CD8-positive, alpha-beta memory T cell (primary cell): ENCODE measurements at regions not wholly inside any gene's neighbourhood (a gene's known extent, or its start where the extent isn't known, plus 50 kb on each side); places are given as distances from the start of the nearest gene placed in this dataset.

Experiments
- CTCF ChIA-PET: fragments of 350-600 bp; sonication (Branson Sonifier 250); formaldehyde crosslinking; loops from one replicate; lab custom pipeline; 2021; ENCODE audit warnings: antibody characterized with exemption; lab: Charles Lee
- POLR2A ChIA-PET: fragments of 350-600 bp; sonication (Branson Sonifier 250); formaldehyde crosslinking; loops from one replicate; lab custom pipeline; 2021; ENCODE audit warnings: antibody characterized with exemption; lab: Charles Lee
- DNase-seq, 5 donors: peaks; one replicate each; pipeline versions ENCODE4 v3.0.0 to v3.0.0-alpha.2; 2020 to 2022; ENCODE audit warnings: mixed read lengths in 1 of 5
- H3K27ac ChIP-seq: one replicate; pipeline ENCODE4 v1.7.0; 2013; ENCODE audit warnings: low read depth, mild to moderate bottlenecking, low read length, moderate library complexity
- H3K27me3 ChIP-seq: 2 replicates; pipeline ENCODE4 v1.7.0; 2013; ENCODE audit warnings: low read length, mild to moderate bottlenecking; ENCODE audit not compliant: insufficient read depth, poor library complexity, severe bottlenecking
- H3K36me3 ChIP-seq: 2 replicates; pipeline ENCODE4 v1.7.0; 2013; ENCODE audit warnings: mild to moderate bottlenecking, low read length, moderate library complexity; ENCODE audit not compliant: insufficient read depth
- H3K4me1 ChIP-seq: 2 replicates; pipeline ENCODE4 v1.7.0; 2013; ENCODE audit warnings: mild to moderate bottlenecking, low read length, moderate library complexity; ENCODE audit not compliant: insufficient read depth
- H3K4me3 ChIP-seq: 2 replicates; pipeline ENCODE4 v1.7.0; 2013; ENCODE audit warnings: mild to moderate bottlenecking, low read length
- H3K9me3 ChIP-seq: 2 replicates; pipeline ENCODE4 v1.7.0; 2013; ENCODE audit warnings: mild to moderate bottlenecking, low read length
- H3K27ac Mint-ChIP-seq, 8 donors: one replicate each; pipeline ENCODE4 v1.8.0; 2020 to 2021; ENCODE audit warnings: mixed read lengths in 8 of 8, mild to moderate bottlenecking in 6 of 8, inconsistent platforms in 3 of 8, moderate library complexity in 3 of 8
- H3K27me3 Mint-ChIP-seq, 2 donors: one replicate each; pipeline ENCODE4 v1.8.0; 2020 to 2021; ENCODE audit warnings: mixed read lengths in 2 of 2, mild to moderate bottlenecking in 1 of 2, moderate library complexity in 1 of 2
- H3K36me3 Mint-ChIP-seq, 3 donors: one replicate each; pipeline ENCODE4 v1.8.0; 2020 to 2021; ENCODE audit warnings: mixed read lengths in 3 of 3, inconsistent platforms in 1 of 3, mild to moderate bottlenecking in 1 of 3
- H3K4me1 Mint-ChIP-seq, 3 donors: one replicate each; pipeline ENCODE4 v1.8.0; 2020 to 2021; ENCODE audit warnings: mixed read lengths in 3 of 3, inconsistent platforms in 1 of 3, mild to moderate bottlenecking in 1 of 3
- H3K4me3 Mint-ChIP-seq, 7 donors: one replicate each; pipeline ENCODE4 v1.8.0; 2020 to 2021; ENCODE audit warnings: mixed read lengths in 7 of 7, mild to moderate bottlenecking in 6 of 7, moderate library complexity in 4 of 7, inconsistent platforms in 2 of 7
- H3K9me3 Mint-ChIP-seq, 5 donors: one replicate each; pipeline ENCODE4 v1.8.0; 2020 to 2022; ENCODE audit warnings: mixed read lengths in 5 of 5, mild to moderate bottlenecking in 3 of 5, moderate library complexity in 2 of 5, inconsistent platforms in 1 of 5

DNA sequence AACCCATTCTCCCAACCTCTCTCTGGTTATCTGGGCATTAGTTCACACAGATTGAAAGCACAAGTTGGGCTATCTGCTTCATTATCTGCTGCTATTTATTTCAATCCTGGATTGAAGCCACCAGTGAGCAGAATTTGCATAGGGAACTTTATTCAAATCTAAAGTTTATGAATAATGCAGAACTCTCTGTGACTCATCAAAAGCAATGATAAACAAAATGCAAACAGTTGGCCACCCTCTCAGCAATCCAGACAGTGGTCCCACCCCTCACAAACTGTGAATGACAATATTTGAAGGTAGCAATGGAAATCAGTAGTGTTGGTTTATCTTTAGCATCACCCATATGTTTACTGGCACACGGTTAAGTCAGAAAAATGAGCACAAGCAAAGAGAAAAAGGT lies 106.8 kb upstream of the TMEM178A start:
- H3K27ac ChIP-seq = no peak overlapping the region
- Mint-ChIP-seq H3K4me1 (no peaks in the 10 kb centered on the region), H3K9me3 (peaks cover 21 to 27% (median 22%) of the 10 kb centered on the region in 5 donors), H3K27me3 (peaks cover 1 to 4% of the 10 kb centered on the region in 2 donors), H3K4me3 (no peak overlapping the region), H3K36me3 (peaks cover 0 to 26% (median 0%) of the 10 kb centered on the region in 3 donors), H3K27ac (no peak overlapping the region)
- ChIA-PET POLR2A (no interaction called here), CTCF (no interaction called here)
- H3K9me3 ChIP-seq = no peaks in the 10 kb centered on the region
- no peak for DNase-seq
- H3K4me1 ChIP-seq = no peaks in the 10 kb centered on the region
- H3K36me3 ChIP-seq = no peaks in the 10 kb centered on the region
- no peak overlapping the region for H3K4me3 ChIP-seq
- H3K27me3 ChIP-seq = no peaks in the 10 kb centered on the region

- H3K4me3 Mint-ChIP-seq = no peak overlapping the region
- H3K27ac Mint-ChIP-seq = no peak overlapping the region
- Histone ChIP-seq H3K4me3 (no peak overlapping the region), H3K9me3 (no peaks in the 10 kb centered on the region), H3K4me1 (no peaks in the 10 kb centered on the region), H3K27me3 (no peaks in the 10 kb centered on the region), H3K27ac (no peak overlapping the region), H3K36me3 (no peaks in the 10 kb centered on the region)
- ChIA-PET POLR2A (no interaction called here), CTCF (no interaction called here)
- H3K9me3 Mint-ChIP-seq = peaks cover 25 to 51% (median 37%) of the 10 kb centered on the region in 5 donors
- DNase-seq = no peak
- H3K36me3 Mint-ChIP-seq = peaks cover 0 to 34% (median 0%) of the 10 kb centered on the region in 3 donors
- H3K4me1 Mint-ChIP-seq = no peaks in the 10 kb centered on the region
- H3K27me3 Mint-ChIP-seq = peaks cover 3 to 7% of the 10 kb centered on the region in 2 donors
Measured at GRCh38 chr2:39563572-39563971, 102.1 kb upstream of the TMEM178A start.

DNA sequence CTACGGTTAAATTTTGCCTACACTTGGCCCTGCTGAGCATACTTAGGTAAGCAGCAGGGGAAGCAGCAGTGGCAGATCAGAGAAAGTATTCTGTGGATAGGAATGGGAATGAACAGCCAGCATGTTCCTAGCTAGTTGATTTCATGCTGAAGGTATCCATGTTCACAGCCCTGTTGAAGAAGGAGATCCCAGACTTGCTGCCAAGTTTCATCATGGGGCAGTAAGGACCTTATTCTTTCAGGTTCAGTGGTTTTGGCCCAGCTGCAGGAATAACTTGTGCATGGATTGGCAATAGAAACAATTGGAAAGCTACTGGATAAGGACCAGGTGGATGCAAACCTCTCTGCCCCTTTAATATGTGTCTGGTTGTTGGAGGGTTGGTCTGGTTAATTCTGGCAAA lies 98.2 kb upstream of the TMEM178A start:
- Histone ChIP-seq H3K4me3 (no peak overlapping the region), H3K27ac (no peak overlapping the region), H3K27me3 (no peaks in the 10 kb centered on the region), H3K36me3 (no peaks in the 10 kb centered on the region), H3K9me3 (no peaks in the 10 kb centered on the region), H3K4me1 (no peaks in the 10 kb centered on the region)
- POLR2A ChIA-PET = no interaction called here
- H3K9me3 Mint-ChIP-seq = peaks cover 17 to 38% (median 29%) of the 10 kb centered on the region in 5 donors
- no peak overlapping the region for H3K27ac Mint-ChIP-seq
- CTCF ChIA-PET = no interaction called here
- H3K27me3 Mint-ChIP-seq = peaks cover 2 to 4% of the 10 kb centered on the region in 2 donors
- H3K4me3 Mint-ChIP-seq = no peak overlapping the region
- no peak for DNase-seq
- peaks cover 0 to 20% (median 0%) of the 10 kb centered on the region in 3 donors for H3K36me3 Mint-ChIP-seq
- no peaks in the 10 kb centered on the region for H3K4me1 Mint-ChIP-seq

DNA sequence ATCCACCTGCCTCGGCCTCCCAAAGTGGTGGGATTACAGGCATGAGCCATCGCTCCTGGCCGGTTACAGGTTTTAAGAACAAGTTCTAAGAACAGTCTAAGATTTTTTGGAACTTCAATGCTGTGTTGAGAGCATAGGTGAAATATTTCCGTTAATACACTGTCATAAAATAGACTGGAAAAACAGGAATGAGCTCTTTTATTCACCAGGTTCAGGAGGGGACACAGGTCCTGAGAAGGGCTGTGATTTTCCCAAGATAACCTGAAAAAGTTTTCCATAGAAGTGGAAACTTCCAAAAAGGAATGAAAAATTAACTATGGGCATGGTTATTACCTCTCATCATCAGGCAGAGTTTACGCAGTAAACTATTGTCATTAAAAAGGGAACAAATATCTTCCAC lies 97.6 kb upstream of the TMEM178A start:
- no peaks in the 10 kb centered on the region for H3K27me3 ChIP-seq
- H3K4me3 ChIP-seq = no peak overlapping the region
- POLR2A ChIA-PET = no interaction called here
- no peaks in the 10 kb centered on the region for H3K4me1 Mint-ChIP-seq
- H3K27ac Mint-ChIP-seq = no peak overlapping the region
- no peak overlapping the region for H3K27ac ChIP-seq
- no peaks in the 10 kb centered on the region for H3K36me3 ChIP-seq
- H3K9me3 Mint-ChIP-seq = peaks cover 11 to 32% (median 23%) of the 10 kb centered on the region in 5 donors
- peaks cover 2 to 4% of the 10 kb centered on the region in 2 donors for H3K27me3 Mint-ChIP-seq
- peaks cover 0 to 17% (median 0%) of the 10 kb centered on the region in 3 donors for H3K36me3 Mint-ChIP-seq
- H3K9me3 ChIP-seq = no peaks in the 10 kb centered on the region
- H3K4me1 ChIP-seq = no peaks in the 10 kb centered on the region
- no peak overlapping the region for H3K4me3 Mint-ChIP-seq
- no peak for DNase-seq
- CTCF ChIA-PET = no interaction called here

GRCh38 chr2:39568561-39569006 lies 97.1 kb upstream of the TMEM178A start:
- Mint-ChIP-seq H3K4me1 (no peaks in the 10 kb centered on the region), H3K4me3 (no peak overlapping the region), H3K27me3 (peaks cover 2 to 4% of the 10 kb centered on the region in 2 donors), H3K27ac (no peak overlapping the region), H3K36me3 (peaks cover 0 to 13% (median 0%) of the 10 kb centered on the region in 3 donors), H3K9me3 (peaks cover 7 to 27% (median 20%) of the 10 kb centered on the region in 5 donors)
- H3K36me3 ChIP-seq = no peaks in the 10 kb centered on the region
- no peak overlapping the region for H3K4me3 ChIP-seq
- no peaks in the 10 kb centered on the region for H3K4me1 ChIP-seq
- POLR2A ChIA-PET = no interaction called here
- H3K9me3 ChIP-seq = no peaks in the 10 kb centered on the region
- no peak overlapping the region for H3K27ac ChIP-seq
- CTCF ChIA-PET = no interaction called here
- no peak for DNase-seq
- H3K27me3 ChIP-seq = no peaks in the 10 kb centered on the region

- H3K9me3 ChIP-seq = no peaks in the 10 kb centered on the region
- H3K4me3 Mint-ChIP-seq = no peak overlapping the region
- H3K4me3 ChIP-seq = no peak overlapping the region
- H3K27me3 ChIP-seq = no peaks in the 10 kb centered on the region
- peaks cover 0 to 15% (median 7%) of the 10 kb centered on the region in 5 donors for H3K9me3 Mint-ChIP-seq
- no peaks in the 10 kb centered on the region for H3K4me1 Mint-ChIP-seq
- peaks cover 0 to 13% (median 0%) of the 10 kb centered on the region in 3 donors for H3K36me3 Mint-ChIP-seq
- ChIA-PET POLR2A (no interaction called here), CTCF (no interaction called here)
- DNase-seq = no peak
- no peak overlapping the region for H3K27ac Mint-ChIP-seq
- H3K27me3 Mint-ChIP-seq = peaks cover 2 to 4% of the 10 kb centered on the region in 2 donors
- no peaks in the 10 kb centered on the region for H3K4me1 ChIP-seq
- H3K36me3 ChIP-seq = no peaks in the 10 kb centered on the region
- no peak overlapping the region for H3K27ac ChIP-seq
Measured at GRCh38 chr2:39570130-39570555, 95.6 kb upstream of the TMEM178A start.

GRCh38 chr2:39570614-39571013 lies 95.1 kb upstream of the TMEM178A start:
- Mint-ChIP-seq H3K36me3 (peaks cover 0 to 13% (median 0%) of the 10 kb centered on the region in 3 donors), H3K27me3 (peaks cover 2 to 4% of the 10 kb centered on the region in 2 donors), H3K9me3 (peaks cover 0 to 16% (median 7%) of the 10 kb centered on the region in 5 donors), H3K4me1 (no peaks in the 10 kb centered on the region), H3K27ac (no peak overlapping the region), H3K4me3 (no peak overlapping the region)
- CTCF ChIA-PET = no interaction called here
- Histone ChIP-seq H3K27me3 (no peaks in the 10 kb centered on the region), H3K9me3 (no peaks in the 10 kb centered on the region), H3K27ac (no peak overlapping the region), H3K36me3 (no peaks in the 10 kb centered on the region), H3K4me3 (no peak overlapping the region), H3K4me1 (no peaks in the 10 kb centered on the region)
- DNase-seq = no peak
- POLR2A ChIA-PET = no interaction called here

DNA sequence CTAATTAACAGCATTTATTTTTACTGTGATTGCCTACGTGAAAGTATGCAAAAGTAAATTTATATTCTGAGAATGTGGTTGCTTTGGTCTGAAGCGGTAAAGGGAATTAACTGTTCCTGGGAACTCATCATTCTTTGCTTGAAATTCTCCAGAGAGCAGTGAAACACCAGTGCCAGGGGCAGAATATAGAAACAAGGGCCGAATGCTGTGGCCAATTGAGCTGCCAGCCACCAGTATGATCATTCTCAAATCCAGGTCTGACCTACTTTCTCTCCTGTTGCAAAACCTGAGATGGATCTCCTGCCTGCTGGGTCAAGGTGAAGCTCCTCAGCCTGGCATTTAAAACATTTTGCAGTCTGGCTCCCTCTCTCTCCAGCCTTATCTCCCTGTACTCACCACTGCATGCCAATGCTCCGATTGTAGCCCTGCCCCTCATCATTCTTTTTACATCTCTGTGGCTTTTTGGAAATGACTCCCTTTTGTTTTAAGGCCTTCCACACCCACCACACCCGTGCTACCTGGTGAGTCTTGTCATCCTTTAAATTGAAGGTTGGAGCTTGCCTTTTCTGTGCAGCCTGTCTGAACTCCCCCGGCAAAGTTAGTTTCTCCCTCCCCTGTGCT lies 94.5 kb upstream of the TMEM178A start:
- H3K36me3 Mint-ChIP-seq = peaks cover 0 to 13% (median 0%) of the 10 kb centered on the region in 3 donors
- H3K27ac Mint-ChIP-seq = no peak overlapping the region
- ChIA-PET POLR2A (no interaction called here), CTCF (no interaction called here)
- Histone ChIP-seq H3K27me3 (no peaks in the 10 kb centered on the region), H3K4me1 (no peaks in the 10 kb centered on the region), H3K36me3 (no peaks in the 10 kb centered on the region), H3K9me3 (no peaks in the 10 kb centered on the region), H3K4me3 (no peak overlapping the region), H3K27ac (no peak overlapping the region)
- no peak overlapping the region for H3K4me3 Mint-ChIP-seq
- peaks cover 2 to 4% of the 10 kb centered on the region in 2 donors for H3K27me3 Mint-ChIP-seq
- H3K4me1 Mint-ChIP-seq = no peaks in the 10 kb centered on the region
- peaks cover 0 to 12% (median 5%) of the 10 kb centered on the region in 5 donors for H3K9me3 Mint-ChIP-seq
- DNase-seq = no peak
